Suprapubic skin (tissue), 4 donors: ENCODE measurements at regions not wholly inside any gene's neighbourhood (a gene's known extent, or its start where the extent isn't known, plus 50 kb on each side); places are given as distances from the start of the nearest gene placed in this dataset.
"Not testable (repeated sequence)": the region's sequence is repeated elsewhere in the genome, so short reads cannot be mapped to it uniquely, and the experiment has no call there.

Experiments used
- DNase-seq, 2 donors: peaks; one replicate each; pipeline ENCODE4 v3.0.0-alpha.2; 2019; ENCODE audit warnings: low spot score in 2 of 2
- H3K27ac ChIP-seq: fragments of 200-600 bp; sonication (generic); one replicate; pipeline ENCODE4 v1.5.1; 2019
- H3K27me3 ChIP-seq: fragments of 200-600 bp; sonication (generic); one replicate; pipeline ENCODE4 v1.5.1; 2019
- H3K36me3 ChIP-seq: fragments of 200-600 bp; sonication (generic); one replicate; pipeline ENCODE4 v1.5.1; 2019
- H3K4me1 ChIP-seq: fragments of 200-600 bp; sonication (generic); one replicate; pipeline ENCODE4 v1.5.1; 2019
- H3K4me3 ChIP-seq: fragments of 200-600 bp; sonication (generic); one replicate; pipeline ENCODE4 v1.5.1; 2019; ENCODE audit warnings: mild to moderate bottlenecking
- H3K9me3 ChIP-seq: fragments of 200-600 bp; sonication (generic); one replicate; pipeline ENCODE4 v1.5.1; 2019
- EP300 ChIP-seq: sonication (generic); formaldehyde crosslinking; IDR thresholded peaks from one replicate; pipeline ENCODE4 v1.6.1; 2017; ENCODE audit warnings: antibody characterized with exemption
- POLR2A ChIP-seq, 2 donors: fragments of 450-650 bp; IDR thresholded peaks; one replicate each; pipeline ENCODE4 v1.6.1; 2017; ENCODE audit warnings: antibody characterized with exemption in 2 of 2, mild to moderate bottlenecking in 2 of 2, moderate library complexity in 2 of 2
- POLR2AphosphoS5 ChIP-seq, 3 donors: sonication (generic); formaldehyde crosslinking; IDR thresholded peaks; one replicate each; pipeline ENCODE4 v1.6.1; 2017; ENCODE audit warnings: antibody characterized with exemption in 3 of 3
- WGBS: methylation state at CpG from one replicate; pipeline ENCODE4 v1.1.5; 2018; 5-methylcytosine and 5-hydroxymethylcytosine counted together
- TF ChIP-seq, protein P1 (sequence below), 2 donors: fragments of 200-600 bp in 1 of 2; fragments of 450-650 bp in 1 of 2; sonication (generic) in 1 of 2; IDR thresholded peaks; one replicate each; pipeline ENCODE4 v1.5.1; 2016 to 2019; ENCODE audit warnings: antibody characterized with exemption in 2 of 2, mild to moderate bottlenecking in 1 of 2, moderate library complexity in 1 of 2

DNA sequence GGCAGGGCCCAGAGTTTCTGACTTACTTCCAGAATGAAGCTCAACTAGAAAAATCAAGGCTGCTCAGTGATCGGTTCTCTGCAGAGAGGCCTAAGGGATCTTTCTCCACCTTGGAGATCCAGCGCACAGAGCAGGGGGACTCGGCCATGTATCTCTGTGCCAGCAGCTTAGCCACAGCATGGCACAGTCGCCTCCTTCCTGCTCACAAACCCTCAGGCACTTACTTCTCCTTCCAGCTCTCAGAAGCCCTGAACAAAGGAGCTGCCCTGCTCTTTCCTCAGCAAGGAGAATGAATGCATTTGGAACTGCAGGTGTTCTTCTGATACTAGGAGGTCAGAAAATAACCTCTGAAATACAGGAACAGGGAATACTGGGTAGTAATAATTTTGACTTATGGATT, 219.7 kb upstream of the PRSS1 start:
- Histone ChIP-seq H3K4me3 (no peak overlapping the region), H3K36me3 (no peaks in the 10 kb centered on the region), H3K27me3 (peaks cover 17% of the 10 kb centered on the region), H3K9me3 (no peaks in the 10 kb centered on the region), H3K4me1 (no peaks in the 10 kb centered on the region), H3K27ac (no peak overlapping the region)
- TF ChIP-seq EP300 = no peak
- TF ChIP-seq POLR2A (IDR thresholded peaks at IDR 0.05) = no peak
- TF ChIP-seq POLR2AphosphoS5 (IDR thresholded peaks at IDR 0.05) = no peak
- TF ChIP-seq, protein P1, sequence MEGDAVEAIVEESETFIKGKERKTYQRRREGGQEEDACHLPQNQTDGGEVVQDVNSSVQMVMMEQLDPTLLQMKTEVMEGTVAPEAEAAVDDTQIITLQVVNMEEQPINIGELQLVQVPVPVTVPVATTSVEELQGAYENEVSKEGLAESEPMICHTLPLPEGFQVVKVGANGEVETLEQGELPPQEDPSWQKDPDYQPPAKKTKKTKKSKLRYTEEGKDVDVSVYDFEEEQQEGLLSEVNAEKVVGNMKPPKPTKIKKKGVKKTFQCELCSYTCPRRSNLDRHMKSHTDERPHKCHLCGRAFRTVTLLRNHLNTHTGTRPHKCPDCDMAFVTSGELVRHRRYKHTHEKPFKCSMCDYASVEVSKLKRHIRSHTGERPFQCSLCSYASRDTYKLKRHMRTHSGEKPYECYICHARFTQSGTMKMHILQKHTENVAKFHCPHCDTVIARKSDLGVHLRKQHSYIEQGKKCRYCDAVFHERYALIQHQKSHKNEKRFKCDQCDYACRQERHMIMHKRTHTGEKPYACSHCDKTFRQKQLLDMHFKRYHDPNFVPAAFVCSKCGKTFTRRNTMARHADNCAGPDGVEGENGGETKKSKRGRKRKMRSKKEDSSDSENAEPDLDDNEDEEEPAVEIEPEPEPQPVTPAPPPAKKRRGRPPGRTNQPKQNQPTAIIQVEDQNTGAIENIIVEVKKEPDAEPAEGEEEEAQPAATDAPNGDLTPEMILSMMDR (IDR thresholded peaks at IDR 0.05) = no peak
- WGBS = 80% methylated on average over 4 of the region's 4 CpGs
- no peak for DNase-seq

DNA sequence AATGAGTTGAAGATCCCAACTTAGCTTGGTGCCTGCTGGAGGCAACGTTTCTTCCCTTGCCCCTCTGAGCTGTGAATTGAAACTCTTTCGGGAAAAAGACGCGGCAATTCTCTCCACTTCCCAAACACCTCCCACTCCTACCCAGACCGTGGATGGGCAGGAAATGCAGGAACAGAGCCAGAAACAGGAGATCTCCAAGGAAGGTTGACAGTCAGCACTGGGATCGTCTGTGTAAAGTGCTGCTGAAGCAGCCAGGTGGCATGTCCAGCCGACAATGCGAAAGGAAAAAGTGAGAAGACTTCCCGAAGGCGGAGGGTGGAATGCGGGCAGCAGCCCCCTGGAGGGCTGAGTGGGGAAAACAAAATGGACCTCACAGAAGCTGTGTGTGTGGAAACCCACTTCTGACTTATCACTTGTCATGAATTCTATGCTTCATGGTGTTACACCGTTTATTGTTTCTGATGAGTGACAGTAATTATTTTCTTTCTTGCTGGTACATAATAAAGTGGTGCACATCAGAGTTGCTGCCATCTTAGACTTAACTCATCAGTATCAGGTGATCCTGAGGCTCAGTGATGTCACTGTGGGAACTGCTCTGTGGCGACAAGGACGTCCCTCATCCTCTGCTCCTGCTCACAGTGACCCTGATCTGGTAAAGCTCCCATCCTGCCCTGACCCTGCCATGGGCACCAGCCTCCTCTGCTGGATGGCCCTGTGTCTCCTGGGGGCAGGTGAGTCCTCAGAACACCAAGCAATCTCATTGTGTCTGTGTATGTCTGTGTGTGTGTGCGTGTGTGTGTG, 220.5 kb upstream of the PRSS1 start:
- no peaks in the 10 kb centered on the region for H3K4me1 ChIP-seq
- WGBS = 58% methylated on average over 15 of the region's 15 CpGs
- no peaks in the 10 kb centered on the region for H3K36me3 ChIP-seq
- TF ChIP-seq POLR2A (IDR thresholded peaks at IDR 0.05) = no peak
- H3K27ac ChIP-seq = no peak overlapping the region
- H3K27me3 ChIP-seq = peaks cover 17% of the 10 kb centered on the region
- no peak overlapping the region for H3K4me3 ChIP-seq
- no peak for DNase-seq
- no peaks in the 10 kb centered on the region for H3K9me3 ChIP-seq

DNA sequence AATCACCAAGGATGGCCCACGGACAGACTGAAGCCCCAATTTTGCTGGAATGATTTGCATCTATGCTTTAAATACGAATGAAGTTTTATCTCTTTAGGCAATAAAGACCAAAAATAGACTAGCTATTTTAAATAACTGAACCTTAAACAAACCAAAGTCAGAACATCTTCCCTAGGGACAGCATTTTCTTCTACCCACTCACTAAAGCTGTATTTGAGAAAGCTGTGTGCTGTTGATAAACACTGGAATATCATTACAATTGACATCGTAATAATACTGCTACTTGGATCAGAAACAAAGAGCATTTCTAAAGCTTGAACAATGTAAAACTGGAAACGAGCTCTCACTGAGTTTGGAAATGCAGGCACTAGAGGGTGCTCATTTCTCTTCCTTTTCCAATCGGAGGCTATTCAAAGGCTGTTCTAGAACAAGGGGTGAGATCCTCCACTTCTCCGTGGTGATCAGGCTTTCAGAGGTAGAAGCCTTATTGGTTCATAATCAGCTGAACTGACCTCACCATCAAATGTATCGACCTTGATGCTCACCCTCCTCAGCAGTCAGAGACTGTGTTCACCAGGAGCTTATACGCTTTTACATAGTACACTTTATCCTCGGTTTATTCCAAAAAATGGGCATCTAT, 225.3 kb upstream of the PRSS1 start:
- Histone ChIP-seq H3K4me1 (peaks cover 7% of the 10 kb centered on the region), H3K4me3 (no peak overlapping the region), H3K9me3 (no peaks in the 10 kb centered on the region), H3K27me3 (peaks cover 10% of the 10 kb centered on the region), H3K36me3 (no peaks in the 10 kb centered on the region), H3K27ac (no peak overlapping the region)
- TF ChIP-seq POLR2AphosphoS5 (IDR thresholded peaks at IDR 0.05) = no peak
- TF ChIP-seq POLR2A (IDR thresholded peaks at IDR 0.05) = no peak
- no peak for TF ChIP-seq EP300
- TF ChIP-seq, protein P1 (IDR thresholded peaks at IDR 0.05) = no peak
- 47% methylated on average over 9 of the region's 9 CpGs for WGBS
- no peak for DNase-seq

DNA sequence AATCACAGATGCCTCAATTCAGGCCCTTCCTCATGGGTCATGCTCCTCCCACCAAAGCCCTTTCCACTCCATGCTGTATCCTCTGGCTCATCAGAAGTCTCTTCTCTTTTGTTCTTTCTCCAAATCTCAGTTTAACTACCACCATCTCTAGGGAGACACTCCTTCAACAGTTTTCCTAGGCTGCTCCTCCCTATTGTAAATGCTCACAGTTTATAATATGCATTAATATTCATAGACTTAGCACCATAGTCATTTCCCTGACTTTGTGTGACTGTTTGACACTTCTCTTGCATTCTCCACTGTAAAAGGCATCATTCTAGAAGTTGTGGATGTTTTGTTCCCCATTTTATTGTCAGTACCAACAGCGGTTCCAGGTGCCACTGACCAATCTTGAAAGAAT, 226.5 kb upstream of the PRSS1 start:
- H3K27ac ChIP-seq = no peak overlapping the region
- H3K9me3 ChIP-seq = no peaks in the 10 kb centered on the region
- TF ChIP-seq POLR2AphosphoS5 (IDR thresholded peaks at IDR 0.05) (no peak), POLR2A (IDR thresholded peaks at IDR 0.05) (no peak), EP300 (no peak)
- TF ChIP-seq, protein P1 (IDR thresholded peaks at IDR 0.05) = no peak
- peaks cover 7% of the 10 kb centered on the region for H3K4me1 ChIP-seq
- H3K36me3 ChIP-seq = no peaks in the 10 kb centered on the region
- H3K27me3 ChIP-seq = peaks cover 6% of the 10 kb centered on the region
- WGBS = 93% methylated on average over 1 of the region's 1 CpG
- H3K4me3 ChIP-seq = no peak overlapping the region
- DNase-seq = no peak

DNA sequence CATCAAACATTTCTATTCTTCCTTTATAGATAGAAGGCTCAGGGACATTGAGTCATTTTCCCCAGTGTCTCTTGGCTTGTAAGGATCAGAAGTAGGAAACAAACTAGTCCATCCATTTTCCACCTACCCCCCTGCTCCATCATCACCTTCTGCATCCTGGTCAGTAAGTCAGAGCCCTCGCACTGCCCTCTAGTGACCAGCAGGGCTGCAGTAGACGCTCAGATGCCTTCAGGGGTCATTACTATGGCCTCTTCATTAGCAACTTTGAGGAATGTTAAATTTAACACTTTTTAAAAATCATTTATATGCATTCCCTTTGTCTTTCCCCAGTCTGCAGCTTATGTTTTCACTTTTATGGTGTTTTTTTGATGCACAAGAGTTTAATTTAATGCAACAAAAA, 228.4 kb upstream of the PRSS1 start:
- H3K9me3 ChIP-seq, H3K4me3 ChIP-seq, H3K36me3 ChIP-seq, H3K27ac ChIP-seq, H3K27me3 ChIP-seq, DNase-seq: not testable (repeated sequence)
- peaks cover 13% of the 10 kb centered on the region for H3K4me1 ChIP-seq
- WGBS = 37% methylated on average over 2 of the region's 2 CpGs

DNA sequence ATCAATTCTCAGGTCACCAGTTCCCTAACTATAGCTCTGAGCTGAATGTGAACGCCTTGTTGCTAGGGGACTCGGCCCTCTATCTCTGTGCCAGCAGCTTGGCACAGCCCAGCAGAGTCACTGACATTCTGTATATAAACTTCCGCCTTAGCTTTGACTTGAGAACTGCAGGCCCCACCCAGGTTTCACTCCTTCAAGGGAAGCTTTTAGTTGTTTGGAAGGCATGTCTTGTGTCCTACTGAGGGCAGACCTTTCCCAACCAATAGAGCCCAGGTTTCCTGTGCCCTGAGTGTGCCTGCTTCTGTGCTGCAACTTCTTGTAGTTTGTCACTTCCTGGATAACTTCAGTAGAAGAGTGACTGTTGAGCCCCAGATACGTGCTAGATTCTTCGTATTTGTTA, 228.8 kb upstream of the PRSS1 start:
- 42% methylated on average over 5 of the region's 5 CpGs for WGBS
- not testable (repeated sequence) for DNase-seq, H3K27me3 ChIP-seq, H3K9me3 ChIP-seq, H3K27ac ChIP-seq, H3K36me3 ChIP-seq, H3K4me3 ChIP-seq
- H3K4me1 ChIP-seq = peaks cover 16% of the 10 kb centered on the region
